Memory B cell (primary cell): ENCODE measurements at regions not wholly inside any gene's neighbourhood (a gene's known extent, or its start where the extent isn't known, plus 50 kb on each side); places are given as distances from the start of the nearest gene placed in this dataset.
"Not testable (repeated sequence)": the region's sequence is repeated elsewhere in the genome, so short reads cannot be mapped to it uniquely, and the experiment has no call there.

Experiments used
- ATAC-seq: fragments of 150-1000 bp; cut with Tn5 transposase; 2 replicates; pipeline ENCODE4 v1.10.0; 2021; ENCODE audit warnings: low read depth, mild to moderate bottlenecking, moderate library complexity
- DNase-seq, 2 donors: peaks; one replicate each; pipeline ENCODE4 v3.0.0; 2022; ENCODE audit warnings: low spot score in 2 of 2
- H3K27ac Mint-ChIP-seq: one replicate; pipeline ENCODE4 v1.8.0; 2022; ENCODE audit warnings: mild to moderate bottlenecking, moderate library complexity, mixed read lengths
- H3K27me3 Mint-ChIP-seq: one replicate; pipeline ENCODE4 v1.8.0; 2022; ENCODE audit warnings: mixed read lengths
- H3K36me3 Mint-ChIP-seq: one replicate; pipeline ENCODE4 v1.8.0; 2022; ENCODE audit warnings: mild to moderate bottlenecking, mixed read lengths
- H3K4me1 Mint-ChIP-seq: one replicate; pipeline ENCODE4 v1.8.0; 2022; ENCODE audit warnings: mixed read lengths
- H3K4me3 Mint-ChIP-seq: one replicate; pipeline ENCODE4 v1.8.0; 2022; ENCODE audit warnings: mild to moderate bottlenecking, moderate library complexity, mixed read lengths
- H3K9me3 Mint-ChIP-seq: one replicate; pipeline ENCODE4 v1.8.0; 2022; ENCODE audit warnings: mixed read lengths

- not testable (repeated sequence) for H3K27ac Mint-ChIP-seq, DNase-seq, ATAC-seq, H3K9me3 Mint-ChIP-seq, H3K36me3 Mint-ChIP-seq, H3K4me1 Mint-ChIP-seq, H3K27me3 Mint-ChIP-seq, H3K4me3 Mint-ChIP-seq
Observed at GRCh38 chr22:10526079-10526478, 5001.9 kb upstream of the OR11H1 start.

- H3K9me3 Mint-ChIP-seq, H3K4me3 Mint-ChIP-seq, H3K27me3 Mint-ChIP-seq, H3K36me3 Mint-ChIP-seq, H3K4me1 Mint-ChIP-seq, H3K27ac Mint-ChIP-seq, ATAC-seq, DNase-seq: not testable (repeated sequence)
Observed at GRCh38 chr22:10531141-10531540, 4996.9 kb upstream of the OR11H1 start.

DNA sequence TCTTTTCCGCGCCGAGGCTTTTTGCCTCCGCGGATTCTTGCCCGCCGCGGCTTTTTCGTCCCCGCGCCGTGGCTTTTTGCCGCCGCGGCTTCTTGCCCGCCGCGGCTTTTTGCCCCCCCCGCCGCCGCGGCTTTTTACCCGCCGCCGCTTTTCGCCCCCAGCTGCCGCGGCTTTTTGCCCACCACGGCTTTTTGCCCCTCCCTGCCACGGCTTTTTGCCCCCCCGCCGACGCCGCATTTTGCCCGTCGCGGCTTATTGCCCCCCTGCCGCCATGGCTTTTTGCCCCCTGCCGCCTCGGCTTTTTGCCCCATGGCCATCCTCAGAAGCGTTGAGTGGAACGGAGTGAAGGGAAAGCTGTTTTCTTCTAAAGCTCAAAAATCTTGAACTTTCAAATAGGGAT, 4955.5 kb upstream of the OR11H1 start:
- H3K27me3 Mint-ChIP-seq, ATAC-seq, H3K4me1 Mint-ChIP-seq, H3K9me3 Mint-ChIP-seq, H3K27ac Mint-ChIP-seq, H3K4me3 Mint-ChIP-seq, H3K36me3 Mint-ChIP-seq, DNase-seq: not testable (repeated sequence)

- not testable (repeated sequence) for H3K36me3 Mint-ChIP-seq, H3K27ac Mint-ChIP-seq, H3K4me1 Mint-ChIP-seq, ATAC-seq, H3K9me3 Mint-ChIP-seq, H3K4me3 Mint-ChIP-seq, DNase-seq, H3K27me3 Mint-ChIP-seq
Observed at GRCh38 chr22:10601071-10601470, 4926.9 kb upstream of the OR11H1 start.

DNA sequence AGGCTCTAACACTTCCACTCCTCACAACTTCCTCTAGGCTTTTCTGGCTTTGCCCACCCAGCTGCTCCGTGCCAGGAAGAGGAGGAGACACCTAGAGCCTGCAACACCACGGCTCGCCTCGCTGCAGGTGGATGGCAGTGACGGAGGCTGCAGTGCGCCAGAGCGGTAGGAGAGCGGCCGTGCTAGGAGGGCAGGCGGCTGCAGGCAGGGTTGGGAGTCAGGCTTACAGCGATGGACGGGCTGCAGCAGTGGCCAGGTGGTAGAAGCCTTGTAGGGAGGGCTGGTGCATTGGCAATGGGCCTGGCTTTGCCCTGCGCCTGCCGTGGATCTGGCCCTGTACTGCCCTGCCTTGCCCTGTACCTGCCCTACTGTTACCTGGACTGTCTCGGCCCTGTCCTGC, 4896.0 kb upstream of the OR11H1 start:
- H3K9me3 Mint-ChIP-seq, ATAC-seq, H3K4me1 Mint-ChIP-seq, H3K4me3 Mint-ChIP-seq, H3K27ac Mint-ChIP-seq, H3K27me3 Mint-ChIP-seq, DNase-seq, H3K36me3 Mint-ChIP-seq: not testable (repeated sequence)

- not testable (repeated sequence) for H3K4me3 Mint-ChIP-seq, DNase-seq, ATAC-seq, H3K36me3 Mint-ChIP-seq, H3K9me3 Mint-ChIP-seq, H3K27me3 Mint-ChIP-seq, H3K27ac Mint-ChIP-seq, H3K4me1 Mint-ChIP-seq
Observed at GRCh38 chr22:10635341-10635740, 4892.7 kb upstream of the OR11H1 start.

DNA sequence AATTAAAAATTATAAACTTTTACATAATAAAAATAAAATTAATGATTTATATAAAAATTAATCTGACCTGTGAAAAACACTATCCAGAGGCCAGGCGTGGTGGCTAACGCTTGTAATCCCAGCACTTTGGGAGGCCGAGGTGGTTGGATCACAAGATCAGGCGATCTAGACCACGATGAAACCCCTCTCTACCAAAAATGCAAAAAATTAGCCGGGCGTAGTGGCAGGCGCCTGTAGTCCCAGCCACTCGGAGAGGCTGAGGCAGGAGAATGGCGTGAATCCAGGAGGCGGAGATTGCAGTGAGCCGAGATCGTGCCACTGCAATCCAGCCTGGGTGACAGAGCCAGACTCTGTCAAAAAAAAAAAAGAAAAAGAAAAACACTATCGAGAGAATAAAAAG, 4865.2 kb upstream of the OR11H1 start:
- not testable (repeated sequence) for H3K4me1 Mint-ChIP-seq, H3K27ac Mint-ChIP-seq, H3K4me3 Mint-ChIP-seq, ATAC-seq, H3K9me3 Mint-ChIP-seq, DNase-seq, H3K36me3 Mint-ChIP-seq, H3K27me3 Mint-ChIP-seq

GRCh38 chr22:10673065-10673464, 4854.9 kb upstream of the OR11H1 start:
- not testable (repeated sequence) for H3K4me1 Mint-ChIP-seq, H3K27ac Mint-ChIP-seq, H3K27me3 Mint-ChIP-seq, ATAC-seq, H3K9me3 Mint-ChIP-seq, DNase-seq, H3K36me3 Mint-ChIP-seq, H3K4me3 Mint-ChIP-seq

GRCh38 chr22:10678720-10679119, 4849.3 kb upstream of the OR11H1 start:
- H3K27me3 Mint-ChIP-seq, H3K4me3 Mint-ChIP-seq, ATAC-seq, H3K4me1 Mint-ChIP-seq, DNase-seq, H3K9me3 Mint-ChIP-seq, H3K27ac Mint-ChIP-seq, H3K36me3 Mint-ChIP-seq: not testable (repeated sequence)

- H3K4me3 Mint-ChIP-seq, H3K27ac Mint-ChIP-seq, ATAC-seq, H3K4me1 Mint-ChIP-seq, H3K9me3 Mint-ChIP-seq, DNase-seq, H3K27me3 Mint-ChIP-seq, H3K36me3 Mint-ChIP-seq: not testable (repeated sequence)
Observed at GRCh38 chr22:10685436-10685835, 4842.6 kb upstream of the OR11H1 start.

DNA sequence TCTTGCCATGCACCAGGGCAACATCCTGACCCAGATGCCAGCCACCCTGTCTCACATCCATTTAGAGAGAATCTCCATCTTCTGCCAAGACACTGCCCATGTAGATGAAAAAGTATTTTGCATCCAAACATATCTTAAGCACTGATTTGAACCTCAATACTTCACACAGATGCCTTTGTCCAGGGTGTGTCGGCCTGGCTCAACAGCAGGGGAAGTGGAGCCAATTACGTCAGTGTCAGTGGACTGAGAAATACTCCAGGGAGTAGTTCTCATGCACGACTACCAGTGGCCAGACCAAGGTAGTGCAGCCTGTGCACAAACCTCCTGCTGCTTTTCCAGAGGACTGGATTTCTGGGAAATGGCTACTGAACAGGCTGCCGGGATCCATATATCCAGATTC, 4840.7 kb upstream of the OR11H1 start:
- not testable (repeated sequence) for H3K36me3 Mint-ChIP-seq, H3K27me3 Mint-ChIP-seq, H3K9me3 Mint-ChIP-seq, H3K4me3 Mint-ChIP-seq, H3K27ac Mint-ChIP-seq, ATAC-seq, H3K4me1 Mint-ChIP-seq, DNase-seq

GRCh38 chr22:10698836-10699235, 4829.2 kb upstream of the OR11H1 start:
- not testable (repeated sequence) for H3K27me3 Mint-ChIP-seq, ATAC-seq, H3K27ac Mint-ChIP-seq, H3K4me3 Mint-ChIP-seq, DNase-seq, H3K36me3 Mint-ChIP-seq, H3K4me1 Mint-ChIP-seq
- H3K9me3 Mint-ChIP-seq = peaks cover 11% of the 10 kb centered on the region

DNA sequence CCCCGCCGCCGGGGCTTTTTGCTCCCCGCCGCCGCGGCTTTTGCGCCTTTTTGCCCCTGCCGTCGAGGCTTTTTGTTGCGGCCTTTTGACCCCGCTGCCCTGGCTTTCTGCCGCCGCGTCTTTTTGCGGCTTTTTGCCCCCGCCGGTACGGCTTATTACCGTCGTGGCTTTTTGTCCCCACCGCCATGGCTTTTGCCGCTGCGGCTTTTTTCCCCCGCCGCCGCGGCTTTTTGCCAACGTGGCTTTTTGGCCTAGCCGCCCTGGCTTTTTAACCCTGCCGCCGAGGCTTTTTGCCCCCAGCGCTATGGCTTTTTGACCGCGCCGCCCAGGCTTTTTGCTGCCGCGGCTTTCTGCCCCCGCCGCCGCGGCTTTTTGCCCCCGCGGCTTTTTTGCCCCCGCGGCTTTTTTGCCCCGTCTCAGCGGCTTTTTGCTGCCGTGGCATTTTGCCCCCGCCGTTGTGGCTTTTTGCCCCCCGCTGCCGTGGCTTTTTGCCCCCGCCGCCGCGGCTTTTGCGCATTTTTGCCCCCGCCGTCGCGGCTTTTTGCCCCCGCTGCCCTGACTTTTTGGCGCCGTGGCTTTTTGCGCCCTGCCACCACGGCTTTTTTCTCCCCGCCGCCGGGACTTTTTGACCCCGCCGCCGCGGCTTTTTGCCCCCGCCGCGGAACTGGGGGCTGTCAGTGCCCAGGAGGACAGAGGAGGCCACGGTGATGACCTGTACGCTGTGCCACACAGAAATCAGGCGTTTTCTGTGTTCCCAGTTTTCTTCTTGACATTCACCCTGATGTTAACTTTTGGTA, 4828.5 kb upstream of the OR11H1 start:
- not testable (repeated sequence) for H3K4me1 Mint-ChIP-seq, ATAC-seq, H3K27ac Mint-ChIP-seq, H3K27me3 Mint-ChIP-seq, DNase-seq, H3K4me3 Mint-ChIP-seq, H3K36me3 Mint-ChIP-seq
- peaks cover 11% of the 10 kb centered on the region for H3K9me3 Mint-ChIP-seq

- not testable (repeated sequence) for H3K36me3 Mint-ChIP-seq, H3K27ac Mint-ChIP-seq, H3K27me3 Mint-ChIP-seq, H3K4me3 Mint-ChIP-seq, DNase-seq, H3K9me3 Mint-ChIP-seq, H3K4me1 Mint-ChIP-seq, ATAC-seq
Observed at GRCh38 chr22:10708175-10708574, 4819.8 kb upstream of the OR11H1 start.

DNA sequence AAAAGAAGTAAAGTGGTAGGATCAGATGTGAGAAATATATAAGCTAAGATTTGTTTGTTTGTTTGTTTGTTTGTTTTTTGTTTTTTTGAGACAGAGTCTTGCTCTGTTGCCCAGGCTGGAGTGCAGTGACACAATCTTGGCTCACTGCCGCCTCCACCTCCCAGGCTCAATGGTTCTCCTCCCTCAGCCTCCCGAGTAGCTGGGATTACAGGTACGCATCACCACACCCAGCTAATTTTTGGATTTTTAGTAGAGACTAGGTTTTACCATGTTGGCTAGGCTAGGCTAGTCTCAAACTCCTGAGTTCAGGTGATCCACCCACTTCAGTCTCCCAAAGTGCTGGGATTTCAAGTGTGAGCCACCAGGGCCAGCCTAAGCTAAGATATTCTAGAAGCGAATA, 4817.1 kb upstream of the OR11H1 start:
- DNase-seq, H3K27ac Mint-ChIP-seq, ATAC-seq, H3K4me1 Mint-ChIP-seq, H3K27me3 Mint-ChIP-seq, H3K36me3 Mint-ChIP-seq, H3K4me3 Mint-ChIP-seq: not testable (repeated sequence)
- H3K9me3 Mint-ChIP-seq = peaks cover 14% of the 10 kb centered on the region
